ENCODE measurements at regions not wholly inside any gene's neighbourhood (a gene's known extent, or its start where the extent isn't known, plus 50 kb on each side); places are given as distances from the start of the nearest gene placed in this dataset.
"Not testable (repeated sequence)": the region's sequence is repeated elsewhere in the genome, so short reads cannot be mapped to it uniquely, and the experiment has no call there.

GRCh38 chr2:133624551-133624950 lies 56.3 kb upstream of the NCKAP5 start:
- DNase-seq, result no peak

- no peak for DNase-seq
Measured at GRCh38 chr2:133627741-133628140, 59.5 kb upstream of the NCKAP5 start.

- DNase-seq, result no peak
Measured at GRCh38 chr2:133633309-133633708, 65.0 kb upstream of the NCKAP5 start.

GRCh38 chr2:133633881-133634409 lies 65.7 kb upstream of the NCKAP5 start:
- DNase-seq, result no peak

GRCh38 chr2:133635131-133635530 lies 66.9 kb upstream of the NCKAP5 start:
- no peak for DNase-seq

- no peak for DNase-seq
Measured at GRCh38 chr2:133636287-133636686, 68.0 kb upstream of the NCKAP5 start.

GRCh38 chr2:133640103-133640502 lies 71.8 kb upstream of the NCKAP5 start:
- no peak for DNase-seq

GRCh38 chr2:133641497-133641896 lies 73.2 kb upstream of the NCKAP5 start:
- no peak for DNase-seq

GRCh38 chr2:133641942-133642725 lies 73.9 kb upstream of the NCKAP5 start:
- no peak for DNase-seq

- DNase-seq, result no peak
Measured at GRCh38 chr2:133642791-133643191, 74.5 kb upstream of the NCKAP5 start.

- DNase-seq, result no peak
Measured at GRCh38 chr2:133643863-133644262, 75.6 kb upstream of the NCKAP5 start.

- no peak for DNase-seq
Measured at GRCh38 chr2:133644846-133645245, 76.6 kb upstream of the NCKAP5 start.

- not testable (repeated sequence) for DNase-seq
Measured at GRCh38 chr2:133647386-133647785, 79.1 kb upstream of the NCKAP5 start.

- no peak for DNase-seq
Measured at GRCh38 chr2:133651861-133652260, 83.6 kb upstream of the NCKAP5 start.

- DNase-seq, result no peak
Measured at GRCh38 chr2:133652398-133652797, 84.1 kb upstream of the NCKAP5 start.

GRCh38 chr2:133653056-133653455 lies 84.8 kb upstream of the NCKAP5 start:
- DNase-seq, result no peak

GRCh38 chr2:133654949-133655348 lies 86.7 kb upstream of the NCKAP5 start:
- DNase-seq, result no peak

GRCh38 chr2:133655610-133656009 lies 87.3 kb upstream of the NCKAP5 start:
- DNase-seq, result no peak

- DNase-seq, result no peak
Measured at GRCh38 chr2:133657591-133657990, 89.3 kb upstream of the NCKAP5 start.

GRCh38 chr2:133658020-133658903 lies 90.0 kb upstream of the NCKAP5 start:
- DNase-seq, result no peak

- DNase-seq, result no peak
Measured at GRCh38 chr2:133660510-133660909, 92.2 kb upstream of the NCKAP5 start.

- no peak for DNase-seq
Measured at GRCh38 chr2:133661392-133661791, 93.1 kb upstream of the NCKAP5 start.

- no peak for DNase-seq
Measured at GRCh38 chr2:133666621-133667020, 98.4 kb upstream of the NCKAP5 start.

- DNase-seq, result no peak
Measured at GRCh38 chr2:133667085-133667484, 98.8 kb upstream of the NCKAP5 start.

Data from NCI-H345 (cell line).